Suprapubic skin (tissue), 3 donors: ENCODE measurements at regions not wholly inside any gene's neighbourhood (a gene's known extent, or its start where the extent isn't known, plus 50 kb on each side); places are given as distances from the start of the nearest gene placed in this dataset.

Experiments
- POLR2A ChIP-seq, 2 donors: fragments of 450-650 bp; IDR thresholded peaks; one replicate each; pipeline ENCODE4 v1.6.1; 2017; ENCODE audit warnings: antibody characterized with exemption in 2 of 2, mild to moderate bottlenecking in 2 of 2, moderate library complexity in 2 of 2
- TF ChIP-seq, protein P1 (sequence below), 2 donors: fragments of 200-600 bp in 1 of 2; fragments of 450-650 bp in 1 of 2; sonication (generic) in 1 of 2; IDR thresholded peaks; one replicate each; pipeline ENCODE4 v1.5.1; 2016 to 2019; ENCODE audit warnings: antibody characterized with exemption in 2 of 2, mild to moderate bottlenecking in 1 of 2, moderate library complexity in 1 of 2

GRCh38 chr15:25967116-25967515 lies 104.0 kb upstream of the ATP10A start:
- TF ChIP-seq POLR2A (IDR thresholded peaks at IDR 0.05) = no peak
- TF ChIP-seq, protein P1, sequence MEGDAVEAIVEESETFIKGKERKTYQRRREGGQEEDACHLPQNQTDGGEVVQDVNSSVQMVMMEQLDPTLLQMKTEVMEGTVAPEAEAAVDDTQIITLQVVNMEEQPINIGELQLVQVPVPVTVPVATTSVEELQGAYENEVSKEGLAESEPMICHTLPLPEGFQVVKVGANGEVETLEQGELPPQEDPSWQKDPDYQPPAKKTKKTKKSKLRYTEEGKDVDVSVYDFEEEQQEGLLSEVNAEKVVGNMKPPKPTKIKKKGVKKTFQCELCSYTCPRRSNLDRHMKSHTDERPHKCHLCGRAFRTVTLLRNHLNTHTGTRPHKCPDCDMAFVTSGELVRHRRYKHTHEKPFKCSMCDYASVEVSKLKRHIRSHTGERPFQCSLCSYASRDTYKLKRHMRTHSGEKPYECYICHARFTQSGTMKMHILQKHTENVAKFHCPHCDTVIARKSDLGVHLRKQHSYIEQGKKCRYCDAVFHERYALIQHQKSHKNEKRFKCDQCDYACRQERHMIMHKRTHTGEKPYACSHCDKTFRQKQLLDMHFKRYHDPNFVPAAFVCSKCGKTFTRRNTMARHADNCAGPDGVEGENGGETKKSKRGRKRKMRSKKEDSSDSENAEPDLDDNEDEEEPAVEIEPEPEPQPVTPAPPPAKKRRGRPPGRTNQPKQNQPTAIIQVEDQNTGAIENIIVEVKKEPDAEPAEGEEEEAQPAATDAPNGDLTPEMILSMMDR (IDR thresholded peaks at IDR 0.05) = no peak
